Fibroblast of lung (primary cell): ENCODE measurements at regions not wholly inside any gene's neighbourhood (a gene's known extent, or its start where the extent isn't known, plus 50 kb on each side); places are given as distances from the start of the nearest gene placed in this dataset.
"Not testable (repeated sequence)": the region's sequence is repeated elsewhere in the genome, so short reads cannot be mapped to it uniquely, and the experiment has no call there.

Source experiments
- DNase-seq, 2 donors: peaks; one replicate each; pipeline versions ENCODE4 v3.0.0 to v3.0.0-alpha.2; 2010; ENCODE audit warnings: low read depth in 2 of 2
- H2AFZ ChIP-seq: 2 replicates; pipeline ENCODE4 v1.5.1; 2012; ENCODE audit warnings: low read length, control low read depth, inconsistent platforms
- H3K27ac ChIP-seq: 2 replicates; pipeline ENCODE4 v1.5.1; 2011; ENCODE audit warnings: low read length, control low read depth; ENCODE audit not compliant: insufficient read depth
- H3K27me3 ChIP-seq: 2 replicates; pipeline ENCODE4 v1.5.1; 2011; ENCODE audit warnings: mild to moderate bottlenecking, low read length; ENCODE audit not compliant: control insufficient read depth, insufficient read depth
- H3K36me3 ChIP-seq: 2 replicates; pipeline ENCODE4 v1.5.1; 2011; ENCODE audit warnings: low read length; ENCODE audit not compliant: control insufficient read depth, insufficient read depth
- H3K4me1 ChIP-seq: 2 replicates; pipeline ENCODE4 v1.5.1; 2011; ENCODE audit warnings: low read length; ENCODE audit not compliant: control insufficient read depth, insufficient read depth; ENCODE audit errors: extremely low read depth
- H3K4me2 ChIP-seq: 2 replicates; pipeline ENCODE4 v1.5.1; 2011; ENCODE audit warnings: low read length, control low read depth; ENCODE audit not compliant: insufficient read depth; ENCODE audit errors: extremely low read depth
- H3K4me3 ChIP-seq, 4 experiments: fragments of 200-600 bp in 1 of 4; sonication (generic) in 1 of 4; replicated peaks in 1 of 4; 2 replicates each; pipeline ENCODE4 v1.5.1; 2011 to 2016; ENCODE audit warnings: low read length in 4 of 4, low read depth in 3 of 4, mild to moderate bottlenecking in 3 of 4, control low read depth in 2 of 4, inconsistent platforms in 1 of 4, mixed read lengths in 1 of 4; ENCODE audit not compliant: insufficient read depth in 1 of 4; ENCODE audit errors: control extremely low read depth in 1 of 4
- H3K79me2 ChIP-seq: 2 replicates; pipeline ENCODE4 v1.5.1; 2012; ENCODE audit warnings: mild to moderate bottlenecking, low read length, inconsistent platforms; ENCODE audit not compliant: control insufficient read depth, insufficient read depth
- H3K9ac ChIP-seq: 2 replicates; pipeline ENCODE4 v1.5.1; 2011; ENCODE audit warnings: mild to moderate bottlenecking, low read length, control low read depth; ENCODE audit not compliant: insufficient read depth
- H3K9me3 ChIP-seq: 2 replicates; pipeline ENCODE4 v1.5.1; 2012; ENCODE audit warnings: low read depth, low read length; ENCODE audit not compliant: control insufficient read depth, insufficient read depth
- H4K20me1 ChIP-seq: 2 replicates; pipeline ENCODE4 v1.5.1; 2011; ENCODE audit warnings: low read length; ENCODE audit not compliant: control insufficient read depth, insufficient read depth; ENCODE audit errors: extremely low read depth
- EZH2 ChIP-seq: IDR thresholded peaks from 2 replicates; pipeline ENCODE4 v1.5.1; 2012; ENCODE audit warnings: low read length, control low read depth, mild to moderate bottlenecking; ENCODE audit errors: missing control alignments
- TF ChIP-seq, protein P1 (sequence below), 2 donors: IDR thresholded peaks in 1 of 2; conservative IDR thresholded peaks in 1 of 2; 1 replicate in 1 of 2; 2 replicates in 1 of 2; pipeline ENCODE4 v1.5.1; 2011 to 2012; ENCODE audit warnings: low read length in 2 of 2, control low read depth in 1 of 2, inconsistent platforms in 1 of 2, low read depth in 1 of 2, mild to moderate bottlenecking in 1 of 2

DNA sequence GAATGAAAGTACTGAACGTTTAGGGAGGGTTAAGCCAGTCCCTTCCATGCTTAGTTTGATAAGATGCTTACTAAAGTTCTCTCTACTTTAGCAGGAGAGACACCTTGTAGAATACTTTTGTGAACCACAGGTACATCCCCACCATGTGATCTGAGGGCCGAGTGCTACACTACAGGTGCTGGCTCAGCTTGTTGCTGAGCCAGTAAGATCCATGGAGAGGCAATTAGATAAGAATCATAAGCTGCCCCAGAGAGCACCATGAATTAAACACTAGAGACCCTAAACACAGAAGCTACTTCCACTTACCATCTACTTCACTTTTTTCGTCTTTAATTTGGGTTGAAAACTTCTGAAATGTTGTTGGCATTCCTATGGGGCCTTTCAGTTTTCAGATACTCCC, 70.5 kb upstream of the GOLGA8B start:
- H2AFZ ChIP-seq, result no peak overlapping the region
- H3K36me3 ChIP-seq, result no peaks in the 10 kb centered on the region
- no peaks in the 10 kb centered on the region for H4K20me1 ChIP-seq
- H3K4me1 ChIP-seq, result peaks cover 3% of the 10 kb centered on the region
- no peaks in the 10 kb centered on the region for H3K79me2 ChIP-seq
- H3K27me3 ChIP-seq, result no peaks in the 10 kb centered on the region
- no peak for DNase-seq
- no peak overlapping the region for H3K4me3 ChIP-seq
- H3K9me3 ChIP-seq, result no peaks in the 10 kb centered on the region
- H3K4me2 ChIP-seq, result no peak overlapping the region
- H3K27ac ChIP-seq, result no peak overlapping the region
- TF ChIP-seq, protein P1, sequence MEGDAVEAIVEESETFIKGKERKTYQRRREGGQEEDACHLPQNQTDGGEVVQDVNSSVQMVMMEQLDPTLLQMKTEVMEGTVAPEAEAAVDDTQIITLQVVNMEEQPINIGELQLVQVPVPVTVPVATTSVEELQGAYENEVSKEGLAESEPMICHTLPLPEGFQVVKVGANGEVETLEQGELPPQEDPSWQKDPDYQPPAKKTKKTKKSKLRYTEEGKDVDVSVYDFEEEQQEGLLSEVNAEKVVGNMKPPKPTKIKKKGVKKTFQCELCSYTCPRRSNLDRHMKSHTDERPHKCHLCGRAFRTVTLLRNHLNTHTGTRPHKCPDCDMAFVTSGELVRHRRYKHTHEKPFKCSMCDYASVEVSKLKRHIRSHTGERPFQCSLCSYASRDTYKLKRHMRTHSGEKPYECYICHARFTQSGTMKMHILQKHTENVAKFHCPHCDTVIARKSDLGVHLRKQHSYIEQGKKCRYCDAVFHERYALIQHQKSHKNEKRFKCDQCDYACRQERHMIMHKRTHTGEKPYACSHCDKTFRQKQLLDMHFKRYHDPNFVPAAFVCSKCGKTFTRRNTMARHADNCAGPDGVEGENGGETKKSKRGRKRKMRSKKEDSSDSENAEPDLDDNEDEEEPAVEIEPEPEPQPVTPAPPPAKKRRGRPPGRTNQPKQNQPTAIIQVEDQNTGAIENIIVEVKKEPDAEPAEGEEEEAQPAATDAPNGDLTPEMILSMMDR (conservative IDR thresholded peaks at IDR 0.05 in 1 of 2, IDR thresholded peaks at IDR 0.05 in 1 of 2; ENCODE audit: low read depth in 1 of 2, low read length in 2 of 2), result no peak
- no peak for TF ChIP-seq EZH2
- H3K9ac ChIP-seq, result no peak overlapping the region

DNA sequence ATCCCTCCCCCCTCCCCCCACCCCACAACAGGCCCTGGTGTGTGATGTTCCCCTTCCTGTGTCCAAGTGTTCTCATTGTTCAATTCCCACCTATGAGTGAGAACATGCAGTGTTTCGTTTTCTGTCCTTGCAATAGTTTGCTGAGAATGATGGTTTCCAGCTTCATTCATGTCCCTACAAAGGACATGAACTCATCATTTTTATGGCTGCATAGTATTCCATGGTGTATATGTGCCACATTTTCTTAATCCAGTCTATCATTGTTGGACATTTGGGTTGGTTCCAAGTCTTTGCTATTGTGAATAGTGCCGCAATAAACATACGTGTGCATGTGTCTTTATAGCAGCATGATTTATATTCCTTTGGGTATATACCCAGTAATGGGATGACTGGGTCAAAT, 69.9 kb upstream of the GOLGA8B start:
- not testable (repeated sequence) for H3K9ac ChIP-seq, H3K79me2 ChIP-seq, H4K20me1 ChIP-seq, H3K4me3 ChIP-seq, H3K4me1 ChIP-seq, H3K9me3 ChIP-seq, H3K36me3 ChIP-seq, DNase-seq, H3K27me3 ChIP-seq, H3K4me2 ChIP-seq, H2AFZ ChIP-seq, H3K27ac ChIP-seq

DNA sequence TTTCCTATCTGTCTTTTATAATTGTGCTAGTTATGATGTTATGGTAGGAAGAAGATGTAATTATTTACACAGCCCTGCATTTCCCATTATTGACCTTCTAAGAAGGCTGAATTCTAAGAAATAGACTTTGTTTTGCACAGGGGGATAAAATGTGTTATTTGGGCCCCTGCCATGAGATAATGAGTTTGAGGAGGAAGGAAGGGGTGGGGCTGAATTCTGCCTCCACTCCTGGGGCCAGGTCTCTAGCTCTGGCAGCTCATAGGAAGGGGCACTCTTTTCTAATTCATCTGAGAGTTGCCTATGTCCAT, 69.2 kb upstream of the GOLGA8B start:
- H3K79me2 ChIP-seq, result no peaks in the 10 kb centered on the region
- H3K36me3 ChIP-seq, result no peaks in the 10 kb centered on the region
- H2AFZ ChIP-seq, result no peak overlapping the region
- H3K9ac ChIP-seq, result no peak overlapping the region
- H3K4me2 ChIP-seq, result no peak overlapping the region
- peaks cover 3% of the 10 kb centered on the region for H3K4me1 ChIP-seq
- no peak for DNase-seq
- no peaks in the 10 kb centered on the region for H4K20me1 ChIP-seq
- H3K27me3 ChIP-seq, result no peaks in the 10 kb centered on the region
- TF ChIP-seq, protein P1 (conservative IDR thresholded peaks at IDR 0.05 in 1 of 2, IDR thresholded peaks at IDR 0.05 in 1 of 2; ENCODE audit: low read depth in 1 of 2, low read length in 2 of 2), result no peak
- no peak for TF ChIP-seq EZH2
- H3K4me3 ChIP-seq, result no peak overlapping the region
- H3K27ac ChIP-seq, result no peak overlapping the region
- H3K9me3 ChIP-seq, result no peaks in the 10 kb centered on the region
